Daoy (cell line): ENCODE measurements at regions not wholly inside any gene's neighbourhood (a gene's known extent, or its start where the extent isn't known, plus 50 kb on each side); places are given as distances from the start of the nearest gene placed in this dataset.
"Not testable (repeated sequence)": the region's sequence is repeated elsewhere in the genome, so short reads cannot be mapped to it uniquely, and the experiment has no call there.

Experiments used
- DNase-seq: peaks from one replicate; pipeline ENCODE4 v3.0.0-alpha.2; 2015; ENCODE audit warnings: low read depth

DNA sequence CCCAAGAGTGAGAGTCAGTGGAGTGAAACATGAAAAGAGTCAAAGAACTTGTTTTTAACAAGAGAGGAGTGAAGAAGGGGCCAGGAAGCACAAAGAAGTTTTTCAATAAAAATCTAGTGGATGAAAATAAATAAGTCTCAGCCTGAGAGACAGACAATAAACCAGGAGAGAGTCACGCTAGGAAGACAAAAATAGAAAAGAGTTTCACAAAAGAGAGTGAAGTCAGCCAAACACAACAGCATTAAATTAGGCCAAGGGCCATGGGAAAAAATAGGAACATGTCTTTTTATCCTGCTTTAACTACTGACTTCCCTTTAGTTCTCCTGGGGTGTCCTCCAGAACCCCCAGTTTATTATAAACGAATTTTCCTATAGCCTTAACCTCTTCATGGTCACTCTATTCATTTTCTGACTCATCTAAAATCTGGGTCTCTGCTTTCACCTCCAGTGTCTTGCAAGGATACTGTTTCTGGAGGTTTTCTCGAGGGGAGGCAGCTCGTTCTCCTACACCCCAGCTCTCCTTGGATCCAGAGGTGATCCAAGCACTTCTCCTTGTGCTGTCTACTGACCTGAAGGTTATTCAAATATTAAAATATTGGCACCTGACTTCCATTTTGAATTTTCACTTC is 571.5 kb upstream of the PPP2R3A start:
- DNase-seq = no peak

- DNase-seq = no peak
These were observed 553.1 kb upstream of the PPP2R3A start for GRCh38 chr3:135412475-135412874.

GRCh38 chr3:135416182-135416581 is 549.3 kb upstream of the PPP2R3A start:
- no peak for DNase-seq

DNA sequence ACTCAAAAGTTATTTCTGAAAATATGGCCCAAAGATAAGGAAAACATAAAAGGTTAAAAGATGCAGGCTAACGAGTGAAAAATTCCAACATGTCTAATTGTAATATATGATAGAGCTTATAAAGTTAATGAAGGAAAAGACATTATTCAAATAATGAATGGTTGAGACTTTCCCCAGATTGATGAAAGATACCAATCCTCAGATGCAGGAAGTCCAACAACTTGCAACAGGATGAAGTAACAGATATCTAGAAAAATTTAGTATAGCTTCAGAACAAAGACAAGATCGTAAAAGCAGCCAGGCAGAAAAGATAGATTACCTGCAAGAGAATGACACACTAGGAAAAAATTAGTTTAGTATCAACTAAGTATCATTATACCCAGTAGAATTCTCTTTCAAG is 546.4 kb upstream of the PPP2R3A start:
- no peak for DNase-seq

DNA sequence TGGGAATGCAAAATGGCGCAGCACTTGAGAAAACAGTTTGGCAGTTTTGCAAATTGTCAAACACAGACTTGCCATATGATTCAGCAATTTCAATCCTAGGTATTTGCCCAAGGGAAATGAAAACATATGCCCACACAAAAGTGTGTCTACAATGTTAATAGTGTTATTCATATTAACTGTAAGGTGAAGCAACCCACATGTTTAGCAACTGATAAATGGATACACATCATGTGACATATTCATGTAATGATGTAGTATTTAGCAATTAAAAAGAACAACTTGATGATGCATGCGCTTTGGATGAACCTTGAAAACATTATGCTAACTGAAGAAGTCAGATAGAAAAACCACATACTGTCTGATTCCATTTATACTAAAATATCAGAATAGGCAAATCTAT is 539.0 kb upstream of the PPP2R3A start:
- no peak for DNase-seq

DNA sequence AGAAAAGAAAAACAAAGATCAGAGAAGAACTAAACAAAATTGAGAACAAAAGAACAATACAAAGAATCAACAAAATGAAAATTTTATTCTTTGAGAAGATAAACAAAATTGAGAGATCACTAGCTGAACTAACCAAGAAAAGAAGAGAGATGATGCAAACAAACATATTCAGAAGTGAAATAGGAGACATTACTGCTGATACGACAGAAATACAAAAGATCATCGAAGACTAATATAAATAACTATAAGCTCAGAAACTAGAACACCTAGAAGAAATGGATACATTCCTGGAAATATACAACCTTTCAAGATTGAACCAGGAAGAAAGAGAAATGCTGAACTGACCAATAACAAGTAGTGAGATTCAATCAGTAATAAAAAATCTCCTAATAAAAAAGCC is 533.1 kb upstream of the PPP2R3A start:
- DNase-seq = no peak

DNA sequence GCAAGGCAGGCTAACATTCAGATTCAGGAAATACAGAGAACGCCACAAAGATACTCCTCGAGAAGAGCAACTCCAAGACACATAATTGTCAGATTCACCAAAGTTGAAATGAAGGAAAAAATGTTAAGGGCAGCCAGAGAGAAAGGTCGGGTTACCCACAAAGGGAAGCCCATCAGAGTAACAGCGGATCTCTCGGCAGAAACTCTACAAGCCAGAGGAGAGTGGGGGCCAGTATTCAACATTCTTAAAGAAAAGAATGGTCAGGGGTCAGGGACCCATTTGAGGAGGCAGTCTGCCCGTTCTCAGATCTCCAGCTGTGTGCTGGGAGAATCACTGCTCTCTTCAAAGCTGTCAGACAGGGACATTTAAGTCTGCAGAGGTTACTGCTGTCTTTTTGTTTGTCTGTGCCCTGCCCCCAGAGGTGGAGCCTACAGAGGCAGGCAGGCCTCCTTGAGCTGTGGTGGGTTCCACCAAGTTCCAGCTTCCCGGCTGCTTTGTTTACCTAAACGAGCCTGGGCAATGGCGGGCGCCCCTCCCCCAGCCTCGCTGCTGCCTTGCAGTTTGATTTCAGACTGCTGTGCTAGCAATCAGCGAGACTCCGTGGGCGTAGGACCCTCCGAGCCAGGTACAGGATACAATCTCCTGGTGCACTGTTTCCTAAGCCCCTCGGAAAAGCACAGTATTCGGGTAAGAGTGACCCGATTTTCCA is 526.5 kb upstream of the PPP2R3A start:
- not testable (repeated sequence) for DNase-seq

DNA sequence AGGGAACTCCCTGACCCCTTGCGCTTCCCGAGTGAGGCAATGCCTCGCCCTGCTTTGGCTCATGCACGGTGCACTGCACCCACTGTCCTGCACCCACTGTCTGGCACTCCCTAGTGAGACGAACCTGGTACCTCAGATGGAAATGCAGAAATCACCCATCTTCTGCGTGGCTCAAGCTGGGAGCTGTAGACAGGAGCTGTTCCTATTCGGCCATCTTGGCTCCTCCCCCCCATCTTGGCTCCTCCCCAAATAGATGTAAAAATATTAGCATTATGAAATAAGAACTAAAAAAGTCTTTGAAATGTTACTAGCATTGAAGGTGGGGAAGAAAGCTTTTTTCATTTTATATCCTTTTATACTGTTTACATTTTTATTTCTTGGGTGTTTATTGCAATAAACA is 525.9 kb upstream of the PPP2R3A start:
- peak; percentile 18 for DNase-seq

DNA sequence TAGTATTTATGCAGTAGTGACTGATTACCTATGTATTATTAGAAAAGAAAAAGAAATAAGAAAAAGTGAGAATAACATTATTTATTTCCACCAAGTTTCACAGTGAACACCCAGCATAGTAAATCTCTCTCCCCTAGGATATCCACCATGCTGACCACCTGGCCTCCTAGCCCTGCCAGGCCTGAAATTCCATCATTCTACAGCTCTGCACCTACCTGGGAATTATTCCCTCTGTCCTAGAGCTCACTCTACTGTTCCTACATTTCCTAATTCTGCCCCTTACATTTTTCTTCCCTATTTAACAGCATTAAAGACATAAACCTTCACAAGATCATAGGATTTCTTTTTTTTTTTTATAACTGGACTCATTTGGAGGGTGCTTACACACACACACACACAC is 525.3 kb upstream of the PPP2R3A start:
- DNase-seq = no peak

- DNase-seq = no peak
These were observed 524.8 kb upstream of the PPP2R3A start for GRCh38 chr3:135440746-135441145.

- DNase-seq = no peak
These were observed 521.5 kb upstream of the PPP2R3A start for GRCh38 chr3:135444058-135444457.

GRCh38 chr3:135447483-135447882 is 518.0 kb upstream of the PPP2R3A start:
- no peak for DNase-seq

- no peak for DNase-seq
These were observed 517.0 kb upstream of the PPP2R3A start for GRCh38 chr3:135448520-135448919.

GRCh38 chr3:135449046-135449445 is 516.5 kb upstream of the PPP2R3A start:
- no peak for DNase-seq

GRCh38 chr3:135451037-135451785 is 514.3 kb upstream of the PPP2R3A start:
- no peak for DNase-seq

DNA sequence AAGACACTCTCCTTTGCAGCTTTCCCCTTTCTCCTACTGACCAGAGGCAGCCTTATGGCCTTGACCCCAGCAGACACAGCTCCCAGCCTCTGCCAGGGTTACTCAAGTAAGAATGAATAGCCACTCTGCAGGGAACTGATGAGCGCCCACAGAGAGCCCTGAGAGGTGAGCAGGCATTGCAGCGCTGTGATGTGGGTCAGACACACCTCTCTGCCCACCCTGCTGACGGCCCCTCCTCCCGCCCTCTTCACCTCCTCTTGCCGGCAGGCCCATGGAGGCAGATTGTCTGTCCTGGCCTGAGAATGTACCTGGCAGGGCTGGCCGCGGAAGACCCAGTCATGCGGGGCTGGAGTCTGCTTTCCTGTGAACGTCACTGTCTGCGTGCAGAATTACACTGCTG is 512.6 kb upstream of the PPP2R3A start:
- DNase-seq = no peak

DNA sequence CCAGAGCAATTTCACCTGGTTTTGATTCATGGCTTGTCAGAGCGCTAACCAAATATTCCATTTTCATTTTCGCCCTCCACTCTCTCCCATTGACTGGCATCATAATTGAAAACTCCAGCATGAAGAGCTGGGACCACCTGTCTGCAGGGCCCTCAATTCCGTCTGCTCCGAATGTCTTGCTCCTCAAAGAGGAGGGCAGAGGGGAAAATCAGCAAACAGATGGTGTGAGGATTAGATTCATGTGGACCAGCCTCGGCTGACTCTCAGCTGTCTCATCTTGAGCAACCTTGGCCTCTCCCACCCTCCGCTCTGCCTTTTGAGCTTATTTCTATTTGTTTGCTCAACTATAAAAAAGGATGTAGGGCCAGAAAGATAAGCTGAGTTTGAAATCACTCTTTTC is 512.2 kb upstream of the PPP2R3A start:
- no peak for DNase-seq

- no peak for DNase-seq
These were observed 510.6 kb upstream of the PPP2R3A start for GRCh38 chr3:135454890-135455289.

DNA sequence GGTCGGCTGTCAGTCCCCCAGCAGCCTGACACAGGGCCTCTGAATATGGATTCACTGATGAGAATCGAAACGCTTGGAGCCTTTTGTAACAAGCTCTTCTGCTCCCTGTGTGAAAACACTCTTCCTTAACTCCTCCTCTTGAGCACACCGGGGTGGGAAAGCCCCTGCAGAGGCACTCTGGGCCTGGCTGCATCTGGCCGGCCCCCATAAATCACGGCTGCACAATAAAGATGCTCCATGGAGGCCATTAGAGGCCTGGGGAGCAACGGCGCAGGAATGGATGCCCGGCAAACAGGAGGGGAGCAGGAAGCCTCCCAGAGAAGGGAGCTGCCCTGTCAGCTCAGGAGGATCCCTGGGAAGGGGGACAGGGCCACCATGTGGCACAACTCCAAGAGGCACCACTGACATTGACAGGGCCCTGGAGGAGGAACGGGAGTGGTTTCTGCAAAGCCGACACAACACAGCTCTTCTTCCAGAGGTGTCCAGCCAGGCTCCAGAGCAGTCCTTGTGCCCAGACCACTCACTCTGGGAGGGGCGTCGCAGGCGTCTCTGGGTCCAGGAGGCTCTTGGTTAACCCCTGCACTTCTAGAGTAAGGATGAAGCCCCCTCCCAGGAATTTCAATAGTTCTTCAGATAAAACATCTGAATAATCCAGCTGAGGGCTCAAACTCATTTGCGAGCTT is 509.3 kb upstream of the PPP2R3A start:
- DNase-seq = peak; percentile 13

GRCh38 chr3:135458541-135459322 is 506.8 kb upstream of the PPP2R3A start:
- DNase-seq = no peak

- no peak for DNase-seq
These were observed 505.3 kb upstream of the PPP2R3A start for GRCh38 chr3:135460273-135460672.

GRCh38 chr3:135471911-135472310 is 493.6 kb upstream of the PPP2R3A start:
- no peak for DNase-seq
